K562 (cell line): ENCODE measurements at regions not wholly inside any gene's neighbourhood (a gene's known extent, or its start where the extent isn't known, plus 50 kb on each side); places are given as distances from the start of the nearest gene placed in this dataset.

Experiments used
- ATAC-seq: fragments of 200-7000 bp; cut with Tn5 transposase; 3 replicates; pipeline ENCODE4 v1.9.1; 2020; ENCODE audit warnings: moderate library complexity
- BruUV-seq: library from RNA; stranded (reverse); fragments of 400-500 nt; replicated peaks from 2 replicates; lab custom pipeline; 2021; lab: Mats Ljungman, UMichigan
- CTCF ChIA-PET: fragments of 300-600 bp; formaldehyde crosslinking; extraction: SDS; loops from one replicate; lab custom pipeline; 2021; ENCODE audit warnings: low intra/inter-chr PET ratio; lab: Yijun Ruan, JAX
- POLR2A ChIA-PET: fragments of 300-600, 350-650 bp; sonication (Branson Sonifier 250); formaldehyde crosslinking; extraction: SDS; loops from one replicate; lab custom pipeline; 2021; ENCODE audit warnings: antibody characterized with exemption, inconsistent platforms; lab: Yijun Ruan, JAX
- DNase-seq, 4 experiments: peaks; one replicate each; pipeline versions ENCODE4 v3.0.0 to v3.0.0-alpha.2; 2011 to 2018; ENCODE audit warnings: low spot score in 3 of 4, mixed read lengths in 3 of 4; ENCODE audit errors: extremely low read depth in 1 of 4
- FAIRE-seq: peaks from 2 replicates; lab custom pipeline; 2011; peaks lifted over from hg19 to GRCh38; lab: Jason Lieb, UNC
- H2AFZ ChIP-seq: 2 replicates; pipeline ENCODE4 v1.6.0; 2011; ENCODE audit warnings: low read depth, low read length, control low read depth, inconsistent platforms
- H3K27ac ChIP-seq: fragments of 200-600 bp; 3 replicates; pipeline ENCODE4 v1.8.0; 2011; ENCODE audit warnings: low read depth, mild to moderate bottlenecking, control low read depth, inconsistent platforms, low read length, moderate library complexity, mixed read lengths; ENCODE audit errors: extremely low read depth
- H3K27me3 ChIP-seq, 2 experiments: fragments of 300-600 bp in 1 of 2; 2 replicates in 1 of 2; 3 replicates in 1 of 2; pipeline versions ENCODE4 v1.6.0 to v1.8.0; 2011; ENCODE audit warnings: inconsistent platforms in 2 of 2, low read length in 2 of 2, mild to moderate bottlenecking in 1 of 2, mixed read lengths in 1 of 2, moderate library complexity in 1 of 2; ENCODE audit not compliant: control insufficient read depth in 2 of 2, insufficient read depth in 2 of 2
- H3K36me3 ChIP-seq: fragments of 300-600 bp; 3 replicates; pipeline ENCODE4 v1.8.0; 2011; ENCODE audit warnings: mild to moderate bottlenecking, low read length, inconsistent platforms; ENCODE audit not compliant: control insufficient read depth, insufficient read depth
- H3K4me1 ChIP-seq, 2 experiments: fragments of 200-600 bp in 1 of 2; replicated peaks in 1 of 2; 2 replicates in 1 of 2; 3 replicates in 1 of 2; pipeline versions ENCODE4 v1.5.1 to v1.8.0; 2011; ENCODE audit warnings: inconsistent platforms in 2 of 2, low read length in 2 of 2, mild to moderate bottlenecking in 1 of 2, mixed read lengths in 1 of 2, moderate library complexity in 1 of 2; ENCODE audit not compliant: control insufficient read depth in 2 of 2, insufficient read depth in 2 of 2
- H3K4me2 ChIP-seq: 2 replicates; pipeline ENCODE4 v1.6.1; 2011; ENCODE audit warnings: low read length, control low read depth, inconsistent platforms, mixed read lengths; ENCODE audit not compliant: insufficient read depth
- H3K4me3 ChIP-seq: fragments of 200-600 bp; sonication (generic), shearing (Covaris generic); 2 replicates; pipeline ENCODE4 v1.5.1; 2016; ENCODE audit warnings: control low read depth, inconsistent platforms
- H3K79me2 ChIP-seq: fragments of 200-600 bp; 3 replicates; pipeline ENCODE4 v1.8.0; 2011; ENCODE audit warnings: low read length, inconsistent platforms; ENCODE audit not compliant: control insufficient read depth, insufficient read depth
- H3K9ac ChIP-seq, 2 experiments: 2 replicates each; pipeline versions ENCODE4 v1.6.0 to v1.6.1; 2011; ENCODE audit warnings: low read depth in 2 of 2, low read length in 2 of 2, control low read depth in 1 of 2, inconsistent platforms in 1 of 2, mild to moderate bottlenecking in 1 of 2, mixed read lengths in 1 of 2; ENCODE audit not compliant: insufficient read depth in 1 of 2
- H3K9me1 ChIP-seq: one replicate; pipeline ENCODE4 v1.6.0; 2011; ENCODE audit warnings: inconsistent platforms, mild to moderate bottlenecking, low read length, moderate library complexity; ENCODE audit not compliant: control insufficient read depth, insufficient read depth
- H3K9me3 ChIP-seq: replicated peaks from 2 replicates; pipeline ENCODE4 v1.5.1; 2011; ENCODE audit warnings: low read depth, low read length, inconsistent platforms; ENCODE audit not compliant: control insufficient read depth, insufficient read depth
- H4K20me1 ChIP-seq: replicated peaks from 2 replicates; pipeline ENCODE4 v1.6.1; 2011; ENCODE audit warnings: low read length, inconsistent platforms, mixed read lengths; ENCODE audit not compliant: control insufficient read depth, insufficient read depth
- ARID4B ChIP-seq: sonication (generic); formaldehyde crosslinking; IDR thresholded peaks from 2 replicates; pipeline ENCODE4 v1.8.0; 2022; ENCODE audit warnings: mild to moderate bottlenecking, missing genetic modification reagents
- CREB1 ChIP-seq, 2 experiments: sonication (generic) in 1 of 2; formaldehyde crosslinking in 1 of 2; IDR thresholded peaks; 2 replicates each; pipeline versions ENCODE4 v1.6.1 to v1.8.0; 2012 to 2022; ENCODE audit warnings: inconsistent platforms in 1 of 2, mild to moderate bottlenecking in 1 of 2, missing genetic modification reagents in 1 of 2, moderate library complexity in 1 of 2
- E2F3 ChIP-seq: fragments of 250-450 bp; sonication (Bioruptor Pico); IDR thresholded peaks from 2 replicates; pipeline ENCODE4 v1.4.0; 2020; ENCODE audit warnings: mild to moderate bottlenecking
- NFIC ChIP-seq: fragments of 450-650 bp; IDR thresholded peaks from 2 replicates; pipeline ENCODE4 v1.6.1; 2017; ENCODE audit warnings: mild to moderate bottlenecking, inconsistent platforms
- NFIX ChIP-seq: fragments of 250-450 bp; sonication (Bioruptor Pico); IDR thresholded peaks from 2 replicates; pipeline ENCODE4 v1.4.0; 2020; ENCODE audit warnings: low read depth, mild to moderate bottlenecking, moderate library complexity
- ZFPM2 ChIP-seq: fragments of 250-450 bp; sonication (Bioruptor Pico); IDR thresholded peaks from 2 replicates; pipeline ENCODE4 v1.5.1; 2022; ENCODE audit warnings: mild to moderate bottlenecking
- ZNF232 ChIP-seq: sonication (generic); formaldehyde crosslinking; IDR thresholded peaks from 2 replicates; pipeline ENCODE4 v1.8.0; 2022; ENCODE audit warnings: mild to moderate bottlenecking, missing genetic modification reagents
- WGBS: fragments of 100-300 bp; shearing (Covaris generic); methylation state at CpG from one replicate; pipeline ENCODE4 v1.1.6; 2016; ENCODE audit warnings: low coverage, mixed read lengths; ENCODE audit not compliant: insufficient coverage; ENCODE audit errors: missing lambda C conversion rate; 5-methylcytosine and 5-hydroxymethylcytosine counted together
- in situ Hi-C: fragments of 300-500 bp; cut with MboI; formaldehyde crosslinking; loops from 4 replicates; pipeline ENCODE4 v1.15.0; 2018; ENCODE audit warnings: inconsistent platforms, mixed read lengths
- intact Hi-C: fragments of 100-400 bp; cut with micrococcal nuclease; formaldehyde crosslinking; loops from 2 replicates; pipeline ENCODE4 v1.14.2; 2022

GRCh38 chr9:75197561-75197960 lies 109.2 kb downstream of the OSTF1 start:
- H3K9ac ChIP-seq: no peak overlapping the region
- H4K20me1 ChIP-seq: no peaks in the 10 kb centered on the region
- H3K27me3 ChIP-seq: peaks cover 0 to 10% of the 10 kb centered on the region in 2 experiments; a peak in 4 of 5 replicates
- ChIA-PET CTCF (no interaction called here), POLR2A (interaction anchor here (1.0 kb wide), 1 partner anchor 66 kb away, joined by 3 read pairs; no protein-coding TSS in a partner anchor)
- no peak overlapping the region for H3K27ac ChIP-seq
- no peaks in the 10 kb centered on the region for H3K79me2 ChIP-seq
- intact Hi-C loops: no loop called here
- 0% methylated on average over 5 of the region's 5 CpGs for WGBS
- TF ChIP-seq CREB1 (IDR thresholded peaks at IDR 0.05): no peak
- TF ChIP-seq CREB1 (CRISPR knock-in tag; IDR thresholded peaks at IDR 0.05): no peak
- peak; percentile 43; the same call in 1 of the 2 replicates for TF ChIP-seq NFIX (CRISPR knock-in tag)
- TF ChIP-seq E2F3 (CRISPR knock-in tag): no peak
- no peak for TF ChIP-seq ZFPM2 (CRISPR knock-in tag)
- TF ChIP-seq ARID4B (CRISPR knock-in tag): no peak
- TF ChIP-seq ZNF232 (CRISPR knock-in tag): no peak
- peak; percentile 92 for TF ChIP-seq NFIC
- no TSS peak for BruUV-seq
- H3K9me1 ChIP-seq: no peaks in the 10 kb centered on the region
- H3K36me3 ChIP-seq: no peaks in the 10 kb centered on the region
- ATAC-seq: no peak
- no peak overlapping the region for H3K4me2 ChIP-seq
- H3K4me1 ChIP-seq: no peaks in the 10 kb centered on the region
- DNase-seq: peak in 1 of 4 experiments; percentile 4
- no peak overlapping the region for H3K4me3 ChIP-seq
- in situ Hi-C loops: loop anchor here (25.0 kb wide), 1 partner anchor 410 kb away; no protein-coding TSS in a partner anchor
- H3K9me3 ChIP-seq: no peaks in the 10 kb centered on the region
- no peak for FAIRE-seq
- no peak overlapping the region for H2AFZ ChIP-seq
